Right atrium auricular region (tissue), 2 donors: ENCODE measurements at regions not wholly inside any gene's neighbourhood (a gene's known extent, or its start where the extent isn't known, plus 50 kb on each side); places are given as distances from the start of the nearest gene placed in this dataset.

Source experiments
- DNase-seq: peaks from one replicate; pipeline ENCODE4 v3.0.0-alpha.2; 2019; ENCODE audit warnings: low spot score
- H3K27ac ChIP-seq, 2 donors: fragments of 200-600 bp; sonication (generic); 1 replicate in 1 of 2; 2 replicates in 1 of 2; pipeline ENCODE4 v1.5.1; 2016 to 2019
- H3K27me3 ChIP-seq, 2 donors: fragments of 200-600 bp; sonication (generic); one replicate each; pipeline versions ENCODE4 v1.5.1 to v1.6.0; 2017 to 2019
- H3K36me3 ChIP-seq: fragments of 200-600 bp; sonication (generic); one replicate; pipeline ENCODE4 v1.5.1; 2016
- H3K4me1 ChIP-seq, 2 donors: fragments of 200-600 bp; sonication (generic); one replicate each; pipeline versions ENCODE4 v1.5.1 to v1.6.0; 2017 to 2019
- H3K4me3 ChIP-seq, 2 donors: fragments of 200-600 bp; sonication (generic); 1 replicate in 1 of 2; 2 replicates in 1 of 2; pipeline ENCODE4 v1.5.1; 2017 to 2019; ENCODE audit warnings: mild to moderate bottlenecking in 1 of 2, moderate library complexity in 1 of 2
- H3K9me3 ChIP-seq, 2 donors: fragments of 200-600 bp; sonication (generic); one replicate each; pipeline ENCODE4 v1.5.1; 2019
- CTCF ChIP-seq, 2 donors: fragments of 200-600 bp; sonication (generic); IDR thresholded peaks; one replicate each; pipeline ENCODE4 v1.5.1; 2019; ENCODE audit warnings: antibody characterized with exemption in 2 of 2

GRCh38 chr16:26371349-26371869 is 679.6 kb downstream of the HS3ST4 start:
- Histone ChIP-seq H3K9me3 (no peaks in the 10 kb centered on the region), H3K27ac (no peak overlapping the region), H3K4me3 (no peak overlapping the region), H3K36me3 (no peaks in the 10 kb centered on the region), H3K27me3 (no peaks in the 10 kb centered on the region), H3K4me1 (no peaks in the 10 kb centered on the region)
- TF ChIP-seq CTCF (IDR thresholded peaks at IDR 0.05): no peak
- DNase-seq: no peak

- H3K27me3 ChIP-seq: no peaks in the 10 kb centered on the region
- no peaks in the 10 kb centered on the region for H3K9me3 ChIP-seq
- no peaks in the 10 kb centered on the region for H3K4me1 ChIP-seq
- no peak overlapping the region for H3K27ac ChIP-seq
- no peak overlapping the region for H3K4me3 ChIP-seq
- TF ChIP-seq CTCF (IDR thresholded peaks at IDR 0.05): no peak
- DNase-seq: no peak
- no peaks in the 10 kb centered on the region for H3K36me3 ChIP-seq
Observed at GRCh38 chr16:26374279-26374925, 682.6 kb downstream of the HS3ST4 start.

- no peaks in the 10 kb centered on the region for H3K4me1 ChIP-seq
- no peak for TF ChIP-seq CTCF (IDR thresholded peaks at IDR 0.05)
- H3K4me3 ChIP-seq: no peak overlapping the region
- no peaks in the 10 kb centered on the region for H3K27me3 ChIP-seq
- no peak overlapping the region for H3K27ac ChIP-seq
- no peak for DNase-seq
- no peaks in the 10 kb centered on the region for H3K36me3 ChIP-seq
- H3K9me3 ChIP-seq: no peaks in the 10 kb centered on the region
Observed at GRCh38 chr16:26382586-26382985, 684.1 kb upstream of the C16orf82 start.

DNA sequence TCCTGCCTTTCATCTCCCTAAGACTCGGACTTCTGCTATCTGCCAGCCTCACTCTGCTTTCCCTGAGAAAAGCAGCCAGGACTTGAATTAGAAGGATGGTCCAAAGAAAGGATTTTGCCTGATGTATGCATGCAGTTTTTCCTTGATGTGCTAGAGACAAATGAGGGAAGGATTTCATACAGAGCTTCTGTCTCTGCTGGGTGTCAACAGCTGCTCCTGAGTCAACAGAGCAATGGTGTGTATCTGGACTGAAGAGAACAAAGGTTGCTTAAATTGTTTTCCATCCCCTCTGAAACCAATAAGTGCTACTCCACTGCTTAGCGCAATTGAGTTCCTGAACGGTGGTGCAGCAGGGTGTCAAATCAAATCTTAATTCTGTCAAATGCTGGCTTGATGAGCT is 680.6 kb upstream of the C16orf82 start:
- no peaks in the 10 kb centered on the region for H3K27me3 ChIP-seq
- H3K36me3 ChIP-seq: no peaks in the 10 kb centered on the region
- TF ChIP-seq CTCF (IDR thresholded peaks at IDR 0.05): no peak
- DNase-seq: no peak
- H3K4me1 ChIP-seq: no peaks in the 10 kb centered on the region
- H3K4me3 ChIP-seq: no peak overlapping the region
- H3K27ac ChIP-seq: no peak overlapping the region
- H3K9me3 ChIP-seq: no peaks in the 10 kb centered on the region

DNA sequence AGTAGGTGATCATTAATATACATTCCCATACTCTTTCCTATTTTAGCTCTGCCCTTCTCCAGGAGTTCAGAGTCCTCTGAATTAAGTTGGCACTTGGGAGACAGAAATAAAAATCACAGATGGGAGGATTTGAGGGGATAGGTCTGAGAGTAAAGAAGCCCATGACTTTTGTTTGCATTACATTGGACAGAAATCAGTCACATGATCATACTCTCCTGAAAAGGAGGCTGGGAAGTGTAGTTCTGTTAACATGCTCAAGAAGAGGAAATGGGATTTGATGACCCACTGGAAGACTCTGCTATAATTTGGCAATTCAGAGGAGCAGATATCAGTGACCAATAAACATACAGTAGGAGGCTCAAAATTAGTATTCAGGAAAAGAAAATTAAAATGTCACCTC is 674.9 kb upstream of the C16orf82 start:
- no peaks in the 10 kb centered on the region for H3K4me1 ChIP-seq
- no peak overlapping the region for H3K4me3 ChIP-seq
- no peaks in the 10 kb centered on the region for H3K27me3 ChIP-seq
- DNase-seq: no peak
- no peak for TF ChIP-seq CTCF (IDR thresholded peaks at IDR 0.05)
- no peak overlapping the region for H3K27ac ChIP-seq
- H3K36me3 ChIP-seq: no peaks in the 10 kb centered on the region
- H3K9me3 ChIP-seq: peaks cover 0 to 6% of the 10 kb centered on the region in 2 donors

GRCh38 chr16:26394409-26394808 is 672.3 kb upstream of the C16orf82 start:
- H3K4me3 ChIP-seq: no peak overlapping the region
- TF ChIP-seq CTCF (IDR thresholded peaks at IDR 0.05): no peak
- DNase-seq: no peak
- no peak overlapping the region for H3K27ac ChIP-seq
- no peaks in the 10 kb centered on the region for H3K4me1 ChIP-seq
- H3K9me3 ChIP-seq: peaks cover 0 to 6% of the 10 kb centered on the region in 2 donors
- no peaks in the 10 kb centered on the region for H3K36me3 ChIP-seq
- no peaks in the 10 kb centered on the region for H3K27me3 ChIP-seq
